CD4-positive, alpha-beta T cell treated with Interleukin-10 for 1 hour (primary cell): ENCODE measurements at regions not wholly inside any gene's neighbourhood (a gene's known extent, or its start where the extent isn't known, plus 50 kb on each side); places are given as distances from the start of the nearest gene placed in this dataset.
"Not testable (repeated sequence)": the region's sequence is repeated elsewhere in the genome, so short reads cannot be mapped to it uniquely, and the experiment has no call there.

Source experiments
- DNase-seq: peaks from one replicate; pipeline ENCODE4 v3.0.0-alpha.2; 2020

GRCh38 chr9:2356041-2356790, 265.4 kb upstream of the VLDLR start:
- DNase-seq: no peak

GRCh38 chr9:2359891-2360471, 261.6 kb upstream of the VLDLR start:
- DNase-seq: no peak

- no peak for DNase-seq
These were observed 259.4 kb upstream of the VLDLR start for GRCh38 chr9:2362150-2362549.

- no peak for DNase-seq
These were observed 258.3 kb upstream of the VLDLR start for GRCh38 chr9:2363138-2363745.

- DNase-seq: no peak
These were observed 257.8 kb upstream of the VLDLR start for GRCh38 chr9:2363781-2364180.

- no peak for DNase-seq
These were observed 253.6 kb upstream of the VLDLR start for GRCh38 chr9:2367970-2368369.

GRCh38 chr9:2373648-2374047, 247.9 kb upstream of the VLDLR start:
- DNase-seq: no peak

GRCh38 chr9:2375114-2375513, 246.5 kb upstream of the VLDLR start:
- no peak for DNase-seq

GRCh38 chr9:2377117-2377516, 244.5 kb upstream of the VLDLR start:
- DNase-seq: no peak

- DNase-seq: no peak
These were observed 243.8 kb upstream of the VLDLR start for GRCh38 chr9:2377834-2378233.

GRCh38 chr9:2378266-2378665, 243.3 kb upstream of the VLDLR start:
- no peak for DNase-seq

GRCh38 chr9:2378816-2379215, 242.8 kb upstream of the VLDLR start:
- DNase-seq: no peak

GRCh38 chr9:2384741-2385140, 236.8 kb upstream of the VLDLR start:
- no peak for DNase-seq

GRCh38 chr9:2385746-2386145, 235.8 kb upstream of the VLDLR start:
- no peak for DNase-seq

GRCh38 chr9:2386566-2386965, 235.0 kb upstream of the VLDLR start:
- DNase-seq: no peak

- DNase-seq: no peak
These were observed 234.4 kb upstream of the VLDLR start for GRCh38 chr9:2387166-2387565.

- DNase-seq: no peak
These were observed 232.2 kb upstream of the VLDLR start for GRCh38 chr9:2389404-2389803.

GRCh38 chr9:2390028-2390427, 231.6 kb upstream of the VLDLR start:
- no peak for DNase-seq

- not testable (repeated sequence) for DNase-seq
These were observed 230.0 kb upstream of the VLDLR start for GRCh38 chr9:2391509-2392132.

GRCh38 chr9:2394087-2394741, 227.4 kb upstream of the VLDLR start:
- DNase-seq: not testable (repeated sequence)

GRCh38 chr9:2395814-2396612, 225.6 kb upstream of the VLDLR start:
- no peak for DNase-seq

GRCh38 chr9:2396622-2397285, 224.8 kb upstream of the VLDLR start:
- DNase-seq: no peak
